Muscle layer of duodenum (tissue), 2 donors: ENCODE measurements at regions not wholly inside any gene's neighbourhood (a gene's known extent, or its start where the extent isn't known, plus 50 kb on each side); places are given as distances from the start of the nearest gene placed in this dataset.

Source experiments
- H3K27ac ChIP-seq: one replicate; pipeline ENCODE4 v1.7.0; 2013; ENCODE audit warnings: mild to moderate bottlenecking, low read length
- H3K27me3 ChIP-seq: one replicate; pipeline ENCODE4 v1.7.0; 2013; ENCODE audit warnings: low read depth, mild to moderate bottlenecking, control low read depth, low read length
- H3K36me3 ChIP-seq, 2 donors: one replicate each; pipeline ENCODE4 v1.7.0; 2013; ENCODE audit warnings: low read length in 2 of 2, control low read depth in 1 of 2, mild to moderate bottlenecking in 1 of 2; ENCODE audit not compliant: insufficient read depth in 2 of 2, control insufficient read depth in 1 of 2
- H3K4me1 ChIP-seq, 2 donors: one replicate each; pipeline ENCODE4 v1.7.0; 2013; ENCODE audit warnings: low read length in 2 of 2, mild to moderate bottlenecking in 2 of 2, control low read depth in 1 of 2, moderate library complexity in 1 of 2; ENCODE audit not compliant: insufficient read depth in 2 of 2, control insufficient read depth in 1 of 2
- H3K4me3 ChIP-seq, 2 donors: one replicate each; pipeline ENCODE4 v1.7.0; 2013; ENCODE audit warnings: low read length in 2 of 2, low read depth in 1 of 2, mild to moderate bottlenecking in 1 of 2
- H3K9me3 ChIP-seq, 2 donors: one replicate each; pipeline ENCODE4 v1.7.0; 2013; ENCODE audit warnings: low read length in 2 of 2, control low read depth in 1 of 2, mild to moderate bottlenecking in 1 of 2; ENCODE audit not compliant: control insufficient read depth in 1 of 2
- donor health status: healthy.

DNA sequence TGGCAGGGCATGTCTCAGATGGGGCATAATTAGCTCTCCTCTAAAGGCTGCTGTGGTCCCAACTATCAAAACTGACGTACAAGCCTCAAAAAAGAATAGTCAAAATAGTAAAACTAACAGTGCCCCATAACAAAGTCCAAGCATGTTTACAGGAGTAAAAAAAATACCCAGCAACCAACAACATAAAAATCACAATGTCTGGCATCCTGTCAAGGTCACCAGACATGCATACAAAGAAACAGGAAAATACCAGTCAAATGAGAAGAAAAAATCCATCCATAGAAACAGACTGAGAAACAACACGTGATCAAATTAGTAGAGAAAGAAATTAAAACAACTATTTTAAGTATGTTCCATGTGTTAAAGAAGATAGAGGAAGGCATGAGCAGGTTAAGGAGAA, 131.2 kb upstream of the C14orf180 start:
- H3K27me3 ChIP-seq: no peaks in the 10 kb centered on the region
- no peaks in the 10 kb centered on the region for H3K36me3 ChIP-seq
- H3K27ac ChIP-seq: no peak overlapping the region
- no peak overlapping the region for H3K4me3 ChIP-seq
- no peaks in the 10 kb centered on the region for H3K4me1 ChIP-seq
- peaks cover 8 to 15% of the 10 kb centered on the region in 2 donors for H3K9me3 ChIP-seq

DNA sequence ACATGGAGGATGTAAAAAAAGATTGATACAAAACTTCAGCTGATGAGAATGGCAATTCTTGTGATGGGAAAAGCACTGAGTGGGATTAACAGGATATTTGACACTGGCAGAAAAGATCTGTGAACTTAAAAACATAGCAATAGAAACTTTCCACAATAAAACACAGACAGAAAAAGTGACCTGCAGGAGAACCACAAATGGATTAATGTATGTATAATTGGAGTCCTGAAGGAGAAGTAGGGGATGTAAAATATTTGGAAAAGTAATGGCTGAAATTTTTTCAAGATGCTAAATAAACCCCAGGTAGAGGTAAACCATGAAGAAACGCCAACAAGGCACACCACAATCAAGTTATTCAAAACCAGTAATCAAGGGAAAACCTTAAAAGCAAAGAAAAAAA, 130.8 kb upstream of the C14orf180 start:
- H3K27me3 ChIP-seq: no peaks in the 10 kb centered on the region
- no peaks in the 10 kb centered on the region for H3K4me1 ChIP-seq
- H3K9me3 ChIP-seq: peaks cover 8 to 15% of the 10 kb centered on the region in 2 donors
- H3K27ac ChIP-seq: no peak overlapping the region
- H3K4me3 ChIP-seq: no peak overlapping the region
- H3K36me3 ChIP-seq: no peaks in the 10 kb centered on the region

DNA sequence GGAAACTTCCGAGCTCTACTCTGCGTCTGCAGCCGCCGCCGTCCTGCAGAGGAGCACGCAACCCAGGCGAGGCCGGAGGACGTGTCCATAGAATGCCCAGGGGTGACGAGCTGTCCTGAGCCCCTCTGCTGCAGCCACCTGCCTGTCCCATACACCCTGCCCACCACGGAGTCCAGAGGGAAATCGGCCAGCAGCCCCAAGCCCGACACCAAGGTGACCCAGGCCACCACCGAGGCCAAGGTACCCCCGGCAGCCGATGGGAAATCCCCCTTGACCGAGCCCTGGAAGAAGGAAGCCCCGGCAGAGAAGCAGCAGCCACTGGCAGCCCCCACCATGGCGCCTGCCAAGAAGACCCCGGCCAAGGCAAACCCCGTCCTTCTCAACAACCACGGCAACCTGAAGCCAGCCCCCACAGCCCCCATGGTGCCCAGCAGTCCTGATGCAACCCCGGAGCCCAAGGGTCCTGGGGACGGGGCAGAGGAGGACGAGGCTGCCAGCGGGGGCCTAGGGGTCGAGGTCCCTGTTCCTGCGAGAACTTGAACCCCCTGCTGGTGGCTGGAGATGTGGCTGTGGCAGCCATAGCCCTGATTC, 128.7 kb upstream of the C14orf180 start:
- no peaks in the 10 kb centered on the region for H3K27me3 ChIP-seq
- no peak overlapping the region for H3K27ac ChIP-seq
- no peak overlapping the region for H3K4me3 ChIP-seq
- H3K4me1 ChIP-seq: no peaks in the 10 kb centered on the region
- no peaks in the 10 kb centered on the region for H3K36me3 ChIP-seq
- H3K9me3 ChIP-seq: peaks cover 8 to 15% of the 10 kb centered on the region in 2 donors

DNA sequence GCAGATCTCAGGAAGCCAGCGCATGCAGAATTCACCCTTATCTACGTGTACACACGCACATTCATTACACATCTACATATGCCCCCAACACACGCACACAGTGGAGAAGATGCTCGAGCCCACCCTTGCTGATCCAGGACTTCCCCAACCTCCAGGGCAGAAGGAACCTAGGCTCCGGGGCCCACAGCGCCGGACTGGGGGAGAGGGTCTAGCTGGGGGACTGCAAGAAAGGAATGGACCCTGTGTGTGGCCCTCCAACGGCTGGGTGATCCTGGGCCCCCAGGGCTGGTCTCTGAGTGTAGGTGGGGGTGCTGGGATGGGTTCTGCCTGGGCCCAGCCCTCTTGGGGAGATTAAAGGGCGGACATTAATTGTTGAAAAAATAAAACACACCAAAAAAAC, 128.1 kb upstream of the C14orf180 start:
- Histone ChIP-seq H3K9me3 (peaks cover 8 to 15% of the 10 kb centered on the region in 2 donors), H3K36me3 (no peaks in the 10 kb centered on the region), H3K4me3 (no peak overlapping the region), H3K4me1 (no peaks in the 10 kb centered on the region), H3K27ac (no peak overlapping the region), H3K27me3 (no peaks in the 10 kb centered on the region)

DNA sequence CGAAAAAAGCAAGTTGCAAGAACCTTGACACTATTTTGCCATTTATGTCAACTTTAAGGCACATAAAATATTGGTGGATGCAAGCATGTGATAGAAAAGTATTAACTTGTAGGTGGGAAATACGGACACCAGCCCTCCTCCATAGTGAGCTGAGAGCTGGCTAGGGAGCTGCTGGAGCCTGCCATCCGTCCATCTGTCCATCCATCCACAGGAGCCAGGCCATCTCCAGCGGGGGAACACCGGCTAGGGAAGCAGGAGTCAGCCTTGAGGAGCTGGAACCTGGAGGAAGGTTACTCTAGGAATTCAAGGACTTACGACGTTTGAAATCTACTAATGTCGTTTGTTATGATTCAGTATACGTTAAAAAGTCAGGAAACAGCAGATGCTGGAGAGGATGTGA, 120.7 kb upstream of the C14orf180 start:
- H3K27ac ChIP-seq: no peak overlapping the region
- peaks cover 0 to 13% of the 10 kb centered on the region in 2 donors for H3K4me1 ChIP-seq
- H3K36me3 ChIP-seq: no peaks in the 10 kb centered on the region
- H3K9me3 ChIP-seq: no peaks in the 10 kb centered on the region
- H3K27me3 ChIP-seq: peaks cover 4% of the 10 kb centered on the region
- no peak overlapping the region for H3K4me3 ChIP-seq

DNA sequence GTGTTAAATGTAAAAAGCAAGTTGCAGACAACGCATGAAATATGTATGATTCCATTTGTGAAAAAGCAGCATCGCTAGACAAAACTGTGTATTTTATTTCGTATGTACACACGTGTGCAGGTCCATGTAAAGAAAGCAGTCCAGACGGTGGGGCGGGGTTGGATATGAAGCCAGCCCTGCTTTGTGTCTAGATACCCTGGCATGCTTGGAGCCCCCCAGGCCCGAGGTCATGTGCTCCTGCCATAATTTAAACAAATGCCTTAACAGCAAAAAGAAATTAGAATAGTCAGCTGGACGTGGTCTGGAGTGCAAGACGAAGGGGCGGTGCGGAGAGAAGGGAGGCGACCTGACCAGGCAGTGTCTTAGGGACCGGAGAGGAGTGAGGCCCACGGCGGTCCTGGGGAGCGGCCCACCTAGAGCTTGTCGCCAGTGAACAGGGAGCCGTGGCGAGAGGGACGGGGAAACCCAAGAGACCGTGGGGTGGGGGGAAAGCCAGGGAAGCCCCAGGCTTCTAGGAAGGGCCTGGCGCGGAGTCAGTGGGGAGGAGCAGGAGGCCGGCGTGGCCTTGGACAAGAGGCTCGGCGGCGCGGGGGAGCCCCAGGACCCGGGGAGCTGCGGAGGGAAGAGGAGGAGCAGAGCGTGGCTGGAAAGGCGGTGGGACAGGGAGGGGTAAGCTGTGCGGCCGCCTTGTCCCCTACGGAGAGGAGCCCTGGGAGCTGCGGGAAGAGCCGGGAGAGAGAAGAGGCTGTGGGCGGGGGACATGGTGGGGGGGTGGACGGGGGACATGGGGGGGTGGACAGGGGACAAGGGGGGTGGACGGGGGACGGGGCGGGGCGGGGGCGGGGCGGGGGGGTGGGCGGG, 118.5 kb upstream of the C14orf180 start:
- Histone ChIP-seq H3K27ac (no peak overlapping the region), H3K4me3 (peak overlapping the region in 1 of 2 donors; percentile 18), H3K36me3 (no peaks in the 10 kb centered on the region), H3K27me3 (peaks cover 4% of the 10 kb centered on the region), H3K4me1 (peaks cover 0 to 13% of the 10 kb centered on the region in 2 donors), H3K9me3 (no peaks in the 10 kb centered on the region)

DNA sequence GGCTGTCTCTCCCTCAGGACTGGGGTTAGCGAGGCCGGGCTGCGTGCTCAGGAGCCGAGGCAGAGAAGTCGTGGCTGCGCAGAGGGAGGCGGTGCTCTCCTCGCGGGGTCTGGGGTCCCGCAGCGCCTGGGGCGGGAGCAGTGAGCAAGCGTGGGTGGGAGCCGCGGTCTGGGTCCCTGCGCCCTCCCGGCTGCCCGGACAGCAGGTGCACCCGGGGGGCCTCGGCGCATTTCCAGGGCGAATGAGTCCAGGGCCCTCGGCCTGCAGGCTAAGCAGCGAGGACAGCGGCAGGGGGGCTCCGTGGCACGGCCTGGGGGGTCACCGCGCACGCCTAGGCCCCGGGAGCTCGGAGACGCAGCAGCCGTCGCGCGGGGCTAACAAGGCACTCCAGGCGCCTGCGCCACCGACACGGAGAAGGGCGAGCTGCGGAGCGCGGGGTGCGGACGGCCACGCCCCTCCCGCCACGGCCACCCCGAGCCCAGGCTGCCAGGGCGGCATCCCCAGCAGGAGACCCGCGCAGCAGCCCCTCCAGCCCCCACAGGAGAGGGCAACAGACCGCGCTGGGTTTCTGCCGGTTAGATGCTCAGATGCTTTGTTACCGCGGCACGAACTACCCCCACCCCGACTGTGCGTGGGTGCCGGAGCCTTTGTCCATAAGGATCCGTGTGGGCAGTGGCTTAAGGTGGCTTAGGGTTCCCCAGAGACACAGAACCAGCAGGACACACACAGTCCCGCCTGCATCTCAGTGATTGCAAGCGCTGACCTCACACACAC, 117.7 kb upstream of the C14orf180 start:
- Histone ChIP-seq H3K36me3 (no peaks in the 10 kb centered on the region), H3K4me3 (peak overlapping the region in 1 of 2 donors; percentile 42), H3K27ac (no peak overlapping the region), H3K4me1 (peaks cover 0 to 13% of the 10 kb centered on the region in 2 donors), H3K27me3 (peaks cover 4% of the 10 kb centered on the region), H3K9me3 (no peaks in the 10 kb centered on the region)

DNA sequence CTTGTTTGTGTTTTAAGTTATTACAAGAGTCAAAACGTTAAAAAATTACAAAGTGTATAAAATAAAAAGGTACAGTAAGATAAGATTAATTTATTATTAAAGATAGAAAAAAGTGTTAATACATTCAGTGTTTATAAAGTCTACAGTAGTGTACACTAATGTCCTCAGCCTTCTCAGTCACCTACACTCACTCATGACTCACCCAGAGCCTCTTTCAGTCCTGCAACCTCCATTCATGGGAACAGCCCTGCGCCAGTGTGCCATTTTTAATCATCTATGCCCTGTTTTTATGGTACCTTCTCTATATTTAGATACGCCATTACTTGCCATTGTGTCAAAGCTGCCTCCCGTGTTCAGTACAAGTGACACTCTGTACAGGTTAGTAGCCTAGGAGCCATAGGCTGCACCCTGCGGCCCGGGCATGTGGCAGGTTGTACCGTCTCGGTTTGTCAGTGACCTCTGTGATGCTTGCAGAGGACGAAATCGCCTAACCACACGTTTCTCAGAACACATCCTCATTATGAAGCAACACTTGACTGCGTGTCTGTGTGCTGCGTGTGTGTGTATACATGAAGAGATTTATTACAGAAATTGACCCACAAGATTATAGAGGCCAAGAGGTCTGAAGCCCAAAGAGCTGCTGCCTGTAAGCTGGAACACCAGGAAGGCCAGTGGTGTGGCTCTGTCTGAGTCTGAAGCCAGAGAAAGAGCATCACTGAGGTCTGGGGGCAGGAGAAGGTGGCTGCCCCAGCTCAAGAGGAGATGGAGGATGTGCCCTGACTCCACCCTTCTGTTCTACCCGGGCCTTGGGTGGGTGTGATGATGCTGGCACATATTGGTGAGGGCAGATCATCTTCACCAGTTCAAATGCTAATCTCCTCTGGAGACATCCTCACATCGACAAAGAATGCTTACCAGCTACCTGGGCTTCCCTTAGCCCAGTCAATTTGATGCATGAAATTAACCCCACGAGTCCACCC, 116.6 kb upstream of the C14orf180 start:
- peaks cover 4% of the 10 kb centered on the region for H3K27me3 ChIP-seq
- H3K9me3 ChIP-seq: no peaks in the 10 kb centered on the region
- no peak overlapping the region for H3K27ac ChIP-seq
- peaks cover 0 to 13% of the 10 kb centered on the region in 2 donors for H3K4me1 ChIP-seq
- H3K36me3 ChIP-seq: no peaks in the 10 kb centered on the region
- no peak overlapping the region for H3K4me3 ChIP-seq

DNA sequence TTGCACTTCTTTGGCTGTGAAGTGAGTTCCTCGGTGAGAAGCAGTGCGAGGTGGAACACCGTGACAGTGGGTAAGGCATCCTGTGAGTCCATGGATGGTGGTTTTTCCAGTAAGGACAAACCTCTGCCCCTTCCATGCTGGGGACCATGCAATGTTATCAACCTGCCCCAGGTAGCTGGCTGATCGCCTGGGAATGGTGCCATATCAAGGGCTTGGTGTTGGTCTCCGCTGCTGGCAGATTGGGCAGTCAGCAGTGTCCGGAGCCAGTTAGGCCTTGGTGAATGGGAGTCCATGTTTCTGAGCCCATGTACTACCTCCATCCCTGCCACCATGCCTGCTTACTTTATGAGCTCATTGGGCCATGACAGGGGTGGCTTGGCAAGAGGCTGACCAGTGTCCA, 114.7 kb upstream of the C14orf180 start:
- Histone ChIP-seq H3K27me3 (peaks cover 4% of the 10 kb centered on the region), H3K27ac (no peak overlapping the region), H3K4me1 (peaks cover 0 to 13% of the 10 kb centered on the region in 2 donors), H3K4me3 (no peak overlapping the region), H3K36me3 (no peaks in the 10 kb centered on the region), H3K9me3 (no peaks in the 10 kb centered on the region)

DNA sequence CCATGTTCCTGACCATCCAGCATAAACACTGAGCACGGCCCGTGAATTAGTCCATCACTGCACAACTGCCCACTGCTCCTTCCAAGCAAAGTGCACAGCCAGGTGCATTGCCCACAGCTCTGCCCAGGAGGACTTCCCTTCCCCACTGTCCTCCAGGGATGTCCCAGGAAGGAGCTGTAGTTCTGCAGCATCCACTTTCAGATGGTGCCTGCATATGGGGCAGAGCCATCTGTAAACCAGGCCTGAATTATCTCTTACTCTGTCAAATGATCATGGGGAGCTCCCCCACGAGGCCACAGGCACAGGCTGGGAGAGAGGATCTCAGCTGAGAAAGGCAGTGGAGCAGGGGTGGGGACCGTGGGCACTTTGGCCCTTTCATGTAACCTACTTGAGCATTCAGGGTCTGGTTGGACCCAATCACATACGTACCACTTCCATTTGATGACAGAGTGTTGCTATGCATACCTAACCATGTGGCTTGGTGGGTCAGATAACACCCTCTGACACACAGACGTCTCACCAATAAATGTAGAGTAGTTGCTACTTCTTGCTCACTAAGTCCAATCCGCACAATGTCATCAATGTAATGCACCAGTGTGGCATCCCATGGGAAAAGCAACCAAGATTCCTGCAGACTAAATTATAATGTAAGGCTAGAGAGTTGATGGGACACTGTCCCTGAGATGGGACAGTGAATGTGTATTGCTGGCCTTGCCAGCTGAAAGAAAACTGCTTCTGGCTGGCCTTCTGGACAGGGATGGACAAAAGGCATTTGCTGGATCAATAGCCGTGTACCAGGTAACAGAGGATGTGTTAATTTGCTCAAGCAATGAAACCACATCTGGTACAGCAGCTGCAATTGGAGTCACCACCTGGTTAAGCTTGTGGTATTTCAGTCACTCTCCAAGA, 113.8 kb upstream of the C14orf180 start:
- no peaks in the 10 kb centered on the region for H3K9me3 ChIP-seq
- no peaks in the 10 kb centered on the region for H3K36me3 ChIP-seq
- H3K27me3 ChIP-seq: peaks cover 4% of the 10 kb centered on the region
- H3K4me3 ChIP-seq: no peak overlapping the region
- no peak overlapping the region for H3K27ac ChIP-seq
- H3K4me1 ChIP-seq: peaks cover 0 to 13% of the 10 kb centered on the region in 2 donors
